Loucy (cell line): ENCODE measurements at regions not wholly inside any gene's neighbourhood (a gene's known extent, or its start where the extent isn't known, plus 50 kb on each side); places are given as distances from the start of the nearest gene placed in this dataset.
"Not testable (repeated sequence)": the region's sequence is repeated elsewhere in the genome, so short reads cannot be mapped to it uniquely, and the experiment has no call there.

Experiments
- H2AFZ ChIP-seq: fragments of 200-600 bp; sonication (generic); 2 replicates; pipeline ENCODE4 v1.6.0; 2016; ENCODE audit warnings: antibody characterized with exemption, mild to moderate bottlenecking, low read length, moderate library complexity
- H3F3A ChIP-seq: fragments of 200-600 bp; 2 replicates; pipeline ENCODE4 v1.6.0; 2016; ENCODE audit warnings: antibody characterized with exemption, low read depth, mild to moderate bottlenecking
- H3K27me3 ChIP-seq: fragments of 200-600 bp; sonication (generic); 2 replicates; pipeline ENCODE4 v1.6.1; 2014; ENCODE audit warnings: low read length, mild to moderate bottlenecking; ENCODE audit not compliant: insufficient read depth, poor library complexity, severe bottlenecking
- H3K36me3 ChIP-seq: fragments of 200-600 bp; sonication (generic); 2 replicates; pipeline ENCODE4 v1.6.1; 2016; ENCODE audit warnings: low read length; ENCODE audit not compliant: insufficient read depth
- H3K4me1 ChIP-seq: fragments of 200-600 bp; sonication (generic); 2 replicates; pipeline ENCODE4 v1.5.1; 2014; ENCODE audit warnings: low read length, mild to moderate bottlenecking; ENCODE audit not compliant: insufficient read depth, poor library complexity, severe bottlenecking
- H3K4me2 ChIP-seq: fragments of 200-600 bp; sonication (generic); 2 replicates; pipeline ENCODE4 v1.6.0; 2014; ENCODE audit warnings: antibody characterized with exemption, low read length, low read depth, mild to moderate bottlenecking; ENCODE audit not compliant: poor library complexity, severe bottlenecking
- H3K4me3 ChIP-seq: fragments of 200-600 bp; sonication (generic); 2 replicates; pipeline ENCODE4 v1.5.1; 2014; ENCODE audit warnings: low read length, mild to moderate bottlenecking, mixed read lengths; ENCODE audit not compliant: poor library complexity, severe bottlenecking
- H3K79me2 ChIP-seq: fragments of 200-600 bp; sonication (generic); 2 replicates; pipeline ENCODE4 v1.6.1; 2014; ENCODE audit warnings: low read length; ENCODE audit not compliant: insufficient read depth
- H3K9ac ChIP-seq: fragments of 200-600 bp; sonication (generic); 2 replicates; pipeline ENCODE4 v1.6.0; 2014; ENCODE audit warnings: mild to moderate bottlenecking, low read depth, low read length, moderate library complexity; ENCODE audit not compliant: poor library complexity, severe bottlenecking
- H3K9me2 ChIP-seq: fragments of 200-600 bp; sonication (generic); replicated peaks from 2 replicates; pipeline ENCODE4 v1.6.1; 2016; ENCODE audit warnings: low read depth, low read length, mixed read lengths
- H3K9me3 ChIP-seq: fragments of 200-600 bp; sonication (generic); 2 replicates; pipeline ENCODE4 v1.6.1; 2014; ENCODE audit warnings: mild to moderate bottlenecking, antibody characterized with exemption, low read length, low read depth; ENCODE audit not compliant: insufficient read depth
- H4K20me1 ChIP-seq: fragments of 200-600 bp; sonication (generic); 2 replicates; pipeline ENCODE4 v1.6.0; 2014; ENCODE audit warnings: antibody characterized with exemption, low read length, mild to moderate bottlenecking; ENCODE audit not compliant: insufficient read depth, poor library complexity, severe bottlenecking
- CTCF ChIP-seq: fragments of 200-600 bp; sonication (generic); conservative IDR thresholded peaks from 2 replicates; pipeline ENCODE4 v1.5.1; 2014; ENCODE audit warnings: mild to moderate bottlenecking, antibody characterized with exemption, low read length
- EZH2phosphoT487 ChIP-seq: fragments of 200-600 bp; IDR thresholded peaks from 2 replicates; pipeline ENCODE4 v1.6.1; 2018; ENCODE audit warnings: antibody characterized with exemption, mild to moderate bottlenecking, moderate library complexity, borderline replicate concordance

GRCh38 chr6:105867277-105867676 lies 218.9 kb upstream of the PRDM1 start:
- H4K20me1 ChIP-seq = no peaks in the 10 kb centered on the region
- no peaks in the 10 kb centered on the region for H3K9me2 ChIP-seq
- no peaks in the 10 kb centered on the region for H3K36me3 ChIP-seq
- H3K4me2 ChIP-seq = no peak overlapping the region
- no peak overlapping the region for H3K9ac ChIP-seq
- no peaks in the 10 kb centered on the region for H3K9me3 ChIP-seq
- no peak overlapping the region for H2AFZ ChIP-seq
- no peaks in the 10 kb centered on the region for H3F3A ChIP-seq
- no peaks in the 10 kb centered on the region for H3K79me2 ChIP-seq
- no peak overlapping the region for H3K4me3 ChIP-seq
- peaks cover 6% of the 10 kb centered on the region for H3K27me3 ChIP-seq
- TF ChIP-seq CTCF (no peak), EZH2phosphoT487 (no peak)
- peaks cover 9% of the 10 kb centered on the region for H3K4me1 ChIP-seq

GRCh38 chr6:105862936-105863607 lies 223.1 kb upstream of the PRDM1 start:
- Histone ChIP-seq H4K20me1 (no peaks in the 10 kb centered on the region), H3K4me2 (no peak overlapping the region), H3K4me1 (peaks cover 9% of the 10 kb centered on the region), H3F3A (no peaks in the 10 kb centered on the region), H3K79me2 (no peaks in the 10 kb centered on the region), H3K9me2 (no peaks in the 10 kb centered on the region), H3K36me3 (no peaks in the 10 kb centered on the region), H3K4me3 (no peak overlapping the region), H2AFZ (no peak overlapping the region), H3K27me3 (no peaks in the 10 kb centered on the region), H3K9ac (no peak overlapping the region), H3K9me3 (no peaks in the 10 kb centered on the region)
- TF ChIP-seq EZH2phosphoT487 (no peak), CTCF (no peak)

GRCh38 chr6:105860927-105861326 lies 225.2 kb upstream of the PRDM1 start:
- H4K20me1 ChIP-seq, H3K27me3 ChIP-seq, H3K4me1 ChIP-seq, H3K9me2 ChIP-seq, H3K4me3 ChIP-seq, H3K9ac ChIP-seq, H3K4me2 ChIP-seq, H3F3A ChIP-seq, H2AFZ ChIP-seq, H3K9me3 ChIP-seq, H3K79me2 ChIP-seq, H3K36me3 ChIP-seq: not testable (repeated sequence)

- no peaks in the 10 kb centered on the region for H4K20me1 ChIP-seq
- H3K4me1 ChIP-seq = peaks cover 9% of the 10 kb centered on the region
- H3K9me3 ChIP-seq = no peaks in the 10 kb centered on the region
- no peaks in the 10 kb centered on the region for H3K27me3 ChIP-seq
- TF ChIP-seq EZH2phosphoT487 (no peak), CTCF (no peak)
- no peaks in the 10 kb centered on the region for H3F3A ChIP-seq
- no peaks in the 10 kb centered on the region for H3K36me3 ChIP-seq
- H2AFZ ChIP-seq = no peak overlapping the region
- no peak overlapping the region for H3K4me3 ChIP-seq
- H3K79me2 ChIP-seq = no peaks in the 10 kb centered on the region
- no peaks in the 10 kb centered on the region for H3K9me2 ChIP-seq
- H3K9ac ChIP-seq = no peak overlapping the region
- no peak overlapping the region for H3K4me2 ChIP-seq
Measured at GRCh38 chr6:105859457-105859856, 226.7 kb upstream of the PRDM1 start.

- H3K4me1 ChIP-seq, H3K79me2 ChIP-seq, H3F3A ChIP-seq, H3K4me3 ChIP-seq, H3K27me3 ChIP-seq, H4K20me1 ChIP-seq, H2AFZ ChIP-seq, H3K9me2 ChIP-seq, H3K9ac ChIP-seq, H3K4me2 ChIP-seq, H3K9me3 ChIP-seq, H3K36me3 ChIP-seq: not testable (repeated sequence)
Measured at GRCh38 chr6:105858639-105859038, 227.5 kb upstream of the PRDM1 start.
